Parathyroid adenoma (tissue), 2 donors: ENCODE measurements at regions not wholly inside any gene's neighbourhood (a gene's known extent, or its start where the extent isn't known, plus 50 kb on each side); places are given as distances from the start of the nearest gene placed in this dataset.

Source experiments
- H2AFZ ChIP-seq: fragments of 300-600 bp; sonication (generic); one replicate; pipeline ENCODE4 v1.7.0; 2017; ENCODE audit warnings: antibody characterized with exemption, mild to moderate bottlenecking
- H3K27ac ChIP-seq: fragments of 300-600 bp; sonication (generic); one replicate; pipeline ENCODE4 v1.7.0; 2017
- H3K27me3 ChIP-seq: fragments of 300-600 bp; sonication (generic); one replicate; pipeline ENCODE4 v1.7.0; 2017; ENCODE audit warnings: low read length; ENCODE audit not compliant: control insufficient read depth, insufficient read depth
- H3K36me3 ChIP-seq: fragments of 300-600 bp; sonication (generic); one replicate; pipeline ENCODE4 v1.7.0; 2017; ENCODE audit warnings: low read length; ENCODE audit not compliant: control insufficient read depth, insufficient read depth
- H3K4me1 ChIP-seq: fragments of 300-600 bp; sonication (generic); one replicate; pipeline ENCODE4 v1.7.0; 2017; ENCODE audit warnings: control low read depth
- H3K4me2 ChIP-seq: fragments of 300-600 bp; sonication (generic); one replicate; pipeline ENCODE4 v1.7.0; 2017; ENCODE audit warnings: low read length
- H3K4me3 ChIP-seq: fragments of 300-600 bp; sonication (generic); one replicate; pipeline ENCODE4 v1.7.0; 2017; ENCODE audit warnings: low read depth, low read length
- H3K79me2 ChIP-seq: fragments of 300-600 bp; sonication (generic); one replicate; pipeline ENCODE4 v1.7.0; 2017; ENCODE audit warnings: control low read depth
- H3K9ac ChIP-seq: fragments of 300-600 bp; sonication (generic); one replicate; pipeline ENCODE4 v1.7.0; 2017; ENCODE audit warnings: mild to moderate bottlenecking
- H3K9me3 ChIP-seq: fragments of 300-600 bp; sonication (generic); one replicate; pipeline ENCODE4 v1.7.0; 2017; ENCODE audit warnings: low read length; ENCODE audit not compliant: control insufficient read depth
- TF ChIP-seq, protein P1 (sequence below): fragments of 300-600 bp; sonication (generic); IDR thresholded peaks from one replicate; pipeline ENCODE4 v1.7.0; 2017; ENCODE audit warnings: antibody characterized with exemption, mild to moderate bottlenecking
- donor health status: primary hyperparathyroidism.

GRCh38 chr15:37773111-37773860, 161.2 kb upstream of the TMCO5A start:
- H3K27ac ChIP-seq: no peak overlapping the region
- H3K27me3 ChIP-seq: no peaks in the 10 kb centered on the region
- H3K9me3 ChIP-seq: no peaks in the 10 kb centered on the region
- no peak overlapping the region for H3K4me2 ChIP-seq
- no peak overlapping the region for H3K9ac ChIP-seq
- no peaks in the 10 kb centered on the region for H3K36me3 ChIP-seq
- no peak overlapping the region for H2AFZ ChIP-seq
- no peaks in the 10 kb centered on the region for H3K79me2 ChIP-seq
- no peak overlapping the region for H3K4me3 ChIP-seq
- H3K4me1 ChIP-seq: no peaks in the 10 kb centered on the region
- TF ChIP-seq, protein P1, sequence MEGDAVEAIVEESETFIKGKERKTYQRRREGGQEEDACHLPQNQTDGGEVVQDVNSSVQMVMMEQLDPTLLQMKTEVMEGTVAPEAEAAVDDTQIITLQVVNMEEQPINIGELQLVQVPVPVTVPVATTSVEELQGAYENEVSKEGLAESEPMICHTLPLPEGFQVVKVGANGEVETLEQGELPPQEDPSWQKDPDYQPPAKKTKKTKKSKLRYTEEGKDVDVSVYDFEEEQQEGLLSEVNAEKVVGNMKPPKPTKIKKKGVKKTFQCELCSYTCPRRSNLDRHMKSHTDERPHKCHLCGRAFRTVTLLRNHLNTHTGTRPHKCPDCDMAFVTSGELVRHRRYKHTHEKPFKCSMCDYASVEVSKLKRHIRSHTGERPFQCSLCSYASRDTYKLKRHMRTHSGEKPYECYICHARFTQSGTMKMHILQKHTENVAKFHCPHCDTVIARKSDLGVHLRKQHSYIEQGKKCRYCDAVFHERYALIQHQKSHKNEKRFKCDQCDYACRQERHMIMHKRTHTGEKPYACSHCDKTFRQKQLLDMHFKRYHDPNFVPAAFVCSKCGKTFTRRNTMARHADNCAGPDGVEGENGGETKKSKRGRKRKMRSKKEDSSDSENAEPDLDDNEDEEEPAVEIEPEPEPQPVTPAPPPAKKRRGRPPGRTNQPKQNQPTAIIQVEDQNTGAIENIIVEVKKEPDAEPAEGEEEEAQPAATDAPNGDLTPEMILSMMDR: no peak

DNA sequence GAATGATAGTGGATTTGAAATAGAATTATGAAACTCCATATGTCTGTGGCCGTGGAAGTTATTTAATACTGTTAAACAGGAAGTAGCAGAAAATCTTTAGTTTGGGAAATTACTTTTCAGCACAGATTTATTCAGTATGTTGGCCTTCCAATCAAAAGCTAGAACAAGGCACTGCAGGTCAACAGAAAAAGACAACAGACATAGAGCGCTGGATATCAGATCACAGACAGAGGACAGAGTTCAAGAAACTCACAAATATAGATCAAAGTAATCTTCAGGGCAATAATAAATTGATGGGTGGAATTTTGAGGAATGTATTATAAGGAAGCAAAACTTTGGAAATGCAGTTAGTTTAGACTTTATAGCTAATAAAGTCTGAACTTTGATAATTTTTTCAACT, 159.5 kb upstream of the TMCO5A start:
- no peaks in the 10 kb centered on the region for H3K9me3 ChIP-seq
- no peak overlapping the region for H2AFZ ChIP-seq
- no peak overlapping the region for H3K4me2 ChIP-seq
- TF ChIP-seq, protein P1: no peak
- no peaks in the 10 kb centered on the region for H3K4me1 ChIP-seq
- H3K79me2 ChIP-seq: no peaks in the 10 kb centered on the region
- no peaks in the 10 kb centered on the region for H3K27me3 ChIP-seq
- no peak overlapping the region for H3K4me3 ChIP-seq
- H3K9ac ChIP-seq: no peak overlapping the region
- no peaks in the 10 kb centered on the region for H3K36me3 ChIP-seq
- no peak overlapping the region for H3K27ac ChIP-seq

- H3K4me2 ChIP-seq: no peak overlapping the region
- no peaks in the 10 kb centered on the region for H3K4me1 ChIP-seq
- H3K79me2 ChIP-seq: no peaks in the 10 kb centered on the region
- no peak overlapping the region for H2AFZ ChIP-seq
- H3K36me3 ChIP-seq: no peaks in the 10 kb centered on the region
- H3K9me3 ChIP-seq: no peaks in the 10 kb centered on the region
- no peaks in the 10 kb centered on the region for H3K27me3 ChIP-seq
- no peak overlapping the region for H3K4me3 ChIP-seq
- no peak overlapping the region for H3K9ac ChIP-seq
- TF ChIP-seq, protein P1: no peak
- no peak overlapping the region for H3K27ac ChIP-seq
These were observed 157.4 kb upstream of the TMCO5A start for GRCh38 chr15:37777006-37777405.

DNA sequence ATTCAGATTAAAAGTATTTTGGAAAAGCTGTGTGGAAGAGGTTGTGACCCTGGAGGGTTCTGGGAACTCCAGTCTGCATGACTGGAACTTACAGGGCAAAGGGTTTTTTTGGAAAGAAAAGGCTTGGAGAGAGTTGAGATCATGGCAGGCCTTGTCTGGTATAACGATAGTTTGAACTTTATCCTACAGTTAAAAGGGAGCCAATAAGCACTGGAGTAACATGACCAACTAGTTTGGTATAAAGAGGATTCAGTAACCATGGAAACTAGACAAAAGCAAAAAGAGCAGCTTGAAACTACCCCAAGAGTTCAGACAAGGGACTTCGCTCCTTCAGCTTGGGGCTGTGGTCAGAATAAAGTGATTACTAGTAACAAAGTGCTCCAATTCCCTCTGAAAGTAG, 151.2 kb upstream of the TMCO5A start:
- TF ChIP-seq, protein P1: no peak
- Histone ChIP-seq H3K27me3 (no peaks in the 10 kb centered on the region), H3K27ac (no peak overlapping the region), H3K4me2 (no peak overlapping the region), H3K9ac (no peak overlapping the region), H3K4me3 (no peak overlapping the region), H3K4me1 (no peaks in the 10 kb centered on the region), H3K79me2 (no peaks in the 10 kb centered on the region), H3K9me3 (no peaks in the 10 kb centered on the region), H3K36me3 (no peaks in the 10 kb centered on the region), H2AFZ (no peak overlapping the region)

DNA sequence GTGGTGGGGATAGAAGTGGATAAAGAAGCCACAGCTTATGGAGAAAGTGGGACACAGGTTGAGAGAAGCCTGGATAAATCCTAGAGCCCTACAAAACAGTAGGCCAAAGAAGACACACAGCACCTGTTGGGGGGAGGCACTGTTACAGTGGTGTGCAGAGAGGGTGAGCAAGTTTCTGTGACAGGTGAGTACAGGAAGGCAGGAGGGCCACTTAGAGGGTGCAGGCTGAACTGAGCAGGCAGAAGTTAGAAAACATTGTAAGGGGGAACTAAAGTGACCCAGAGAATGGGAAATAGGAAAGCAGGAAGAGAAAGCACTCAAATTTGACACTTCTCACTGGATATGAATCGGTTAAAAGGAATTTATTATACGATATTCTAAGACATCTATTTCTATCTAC, 146.1 kb upstream of the TMCO5A start:
- TF ChIP-seq, protein P1: no peak
- Histone ChIP-seq H3K27me3 (no peaks in the 10 kb centered on the region), H3K4me1 (no peaks in the 10 kb centered on the region), H2AFZ (no peak overlapping the region), H3K9me3 (no peaks in the 10 kb centered on the region), H3K79me2 (no peaks in the 10 kb centered on the region), H3K4me2 (no peak overlapping the region), H3K4me3 (no peak overlapping the region), H3K27ac (no peak overlapping the region), H3K36me3 (no peaks in the 10 kb centered on the region), H3K9ac (no peak overlapping the region)
